Stomach (tissue), 4 donors: ENCODE measurements at regions not wholly inside any gene's neighbourhood (a gene's known extent, or its start where the extent isn't known, plus 50 kb on each side); places are given as distances from the start of the nearest gene placed in this dataset.

Experiments used
- POLR2A ChIP-seq, 4 donors: fragments of 450-650 bp; IDR thresholded peaks; one replicate each; pipeline ENCODE4 v1.6.1; 2016; ENCODE audit warnings: antibody characterized with exemption in 4 of 4, control low read depth in 2 of 4, mild to moderate bottlenecking in 1 of 4, moderate library complexity in 1 of 4
- TF ChIP-seq, protein P1 (sequence below), 7 experiments: fragments of 450-650 bp in 4 of 7; fragments of 200-600 bp in 3 of 7; sonication (generic) in 3 of 7; IDR thresholded peaks; one replicate each; pipeline ENCODE4 v1.5.1; 2016 to 2019; ENCODE audit warnings: antibody characterized with exemption in 7 of 7, control low read depth in 2 of 7, mild to moderate bottlenecking in 1 of 7

DNA sequence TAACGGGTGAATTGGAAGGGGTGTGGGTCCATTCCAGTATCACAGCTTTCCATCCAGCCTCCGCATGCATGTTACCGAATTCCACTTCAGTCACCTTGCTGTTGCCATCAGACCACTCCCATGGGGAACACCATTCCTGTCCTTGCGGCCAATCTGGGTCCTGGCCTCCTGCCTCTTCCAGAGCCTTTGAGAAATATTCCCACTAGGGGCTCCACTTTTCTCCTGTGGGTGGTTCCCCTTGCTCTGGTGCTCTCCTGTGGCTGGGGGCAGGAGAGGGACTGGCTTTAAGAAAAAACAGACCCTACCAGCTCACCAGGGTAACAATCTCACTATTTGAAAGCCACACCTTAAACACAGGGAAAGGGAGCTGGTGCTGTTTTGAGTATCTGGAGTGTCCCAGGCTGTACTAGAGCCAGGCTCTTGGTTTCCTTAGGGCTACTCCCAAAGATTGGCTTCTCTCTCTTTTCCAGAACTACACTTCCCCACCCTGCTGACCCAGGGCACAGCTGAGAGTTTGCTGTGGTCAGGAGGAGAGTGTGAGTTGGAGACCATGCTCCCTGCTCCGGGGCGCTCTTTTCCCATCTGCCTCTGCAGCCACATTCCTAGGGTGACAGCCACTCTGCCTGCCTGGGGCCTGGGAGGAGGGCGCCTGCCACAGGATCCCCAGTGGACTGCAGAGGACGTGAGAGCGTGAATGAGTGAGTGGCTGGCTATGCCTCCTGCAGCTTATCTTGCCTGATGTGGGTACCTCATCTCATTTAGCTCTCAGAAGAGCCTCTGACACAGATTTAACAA, 460.8 kb upstream of the HS6ST1 start:
- TF ChIP-seq, protein P1, sequence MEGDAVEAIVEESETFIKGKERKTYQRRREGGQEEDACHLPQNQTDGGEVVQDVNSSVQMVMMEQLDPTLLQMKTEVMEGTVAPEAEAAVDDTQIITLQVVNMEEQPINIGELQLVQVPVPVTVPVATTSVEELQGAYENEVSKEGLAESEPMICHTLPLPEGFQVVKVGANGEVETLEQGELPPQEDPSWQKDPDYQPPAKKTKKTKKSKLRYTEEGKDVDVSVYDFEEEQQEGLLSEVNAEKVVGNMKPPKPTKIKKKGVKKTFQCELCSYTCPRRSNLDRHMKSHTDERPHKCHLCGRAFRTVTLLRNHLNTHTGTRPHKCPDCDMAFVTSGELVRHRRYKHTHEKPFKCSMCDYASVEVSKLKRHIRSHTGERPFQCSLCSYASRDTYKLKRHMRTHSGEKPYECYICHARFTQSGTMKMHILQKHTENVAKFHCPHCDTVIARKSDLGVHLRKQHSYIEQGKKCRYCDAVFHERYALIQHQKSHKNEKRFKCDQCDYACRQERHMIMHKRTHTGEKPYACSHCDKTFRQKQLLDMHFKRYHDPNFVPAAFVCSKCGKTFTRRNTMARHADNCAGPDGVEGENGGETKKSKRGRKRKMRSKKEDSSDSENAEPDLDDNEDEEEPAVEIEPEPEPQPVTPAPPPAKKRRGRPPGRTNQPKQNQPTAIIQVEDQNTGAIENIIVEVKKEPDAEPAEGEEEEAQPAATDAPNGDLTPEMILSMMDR (IDR thresholded peaks at IDR 0.05), result no peak
- no peak for TF ChIP-seq POLR2A (IDR thresholded peaks at IDR 0.05)
